Activated B cell treated with CpG ODN at 0.5 μM for 24 hours (primary cell): ENCODE measurements at regions not wholly inside any gene's neighbourhood (a gene's known extent, or its start where the extent isn't known, plus 50 kb on each side); places are given as distances from the start of the nearest gene placed in this dataset.

Experiments used
- ATAC-seq: fragments of 200-7000 bp; cut with Tn5 transposase; one replicate; pipeline ENCODE4 v1.10.0; 2021; ENCODE audit warnings: low read depth, mild to moderate bottlenecking, moderate library complexity
- CTCF ChIA-PET: fragments of 350-600 bp; sonication (Branson Sonifier 250); formaldehyde crosslinking; loops from one replicate; lab custom pipeline; 2021; ENCODE audit warnings: antibody characterized with exemption; lab: Charles Lee
- POLR2A ChIA-PET: fragments of 350-600 bp; sonication (Branson Sonifier 250); formaldehyde crosslinking; loops from one replicate; lab custom pipeline; 2021; ENCODE audit warnings: antibody characterized with exemption; lab: Charles Lee
- DNase-seq: peaks from one replicate; pipeline ENCODE4 v3.0.0; 2022
- H3K27ac Mint-ChIP-seq: one replicate; pipeline ENCODE4 v1.8.0; 2020; ENCODE audit warnings: mixed read lengths
- H3K27me3 Mint-ChIP-seq: one replicate; pipeline ENCODE4 v1.8.0; 2021; ENCODE audit warnings: mixed read lengths
- H3K36me3 Mint-ChIP-seq: one replicate; pipeline ENCODE4 v1.8.0; 2021; ENCODE audit warnings: low read depth, mixed read lengths
- H3K4me1 Mint-ChIP-seq: one replicate; pipeline ENCODE4 v1.8.0; 2021; ENCODE audit warnings: mixed read lengths
- H3K4me3 Mint-ChIP-seq: one replicate; pipeline ENCODE4 v1.8.0; 2020; ENCODE audit warnings: mild to moderate bottlenecking, mixed read lengths
- H3K9me3 Mint-ChIP-seq: one replicate; pipeline ENCODE4 v1.8.0; 2020; ENCODE audit warnings: mixed read lengths
- intact Hi-C: fragments of 100-400 bp; cut with micrococcal nuclease; formaldehyde crosslinking; loops from one replicate; pipeline ENCODE4 v1.15.1; 2024
- TF ChIP-seq, protein P1 (sequence below): fragments of 200-600 bp; IDR thresholded peaks from one replicate; pipeline ENCODE4 v1.8.0; 2022; ENCODE audit warnings: antibody characterized with exemption, mild to moderate bottlenecking

DNA sequence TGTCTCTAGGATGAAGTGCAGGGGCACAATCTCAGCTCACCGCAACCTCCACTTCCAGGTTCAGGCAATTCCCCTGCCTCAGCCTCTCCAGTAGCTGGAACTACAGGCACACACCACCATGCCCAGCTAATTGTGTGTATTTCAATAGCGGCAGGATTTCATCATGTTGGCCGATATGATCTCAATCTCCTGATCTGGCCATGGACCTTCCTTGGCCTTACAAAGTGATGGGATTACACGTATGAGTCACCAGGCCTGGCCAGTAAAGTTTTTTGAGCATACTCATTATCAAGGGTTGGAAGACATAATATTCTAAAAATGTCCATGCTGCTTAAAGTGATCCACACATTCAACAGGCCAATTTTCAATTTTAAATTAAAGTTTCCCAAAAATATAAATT is 914.4 kb upstream of the TSPY4 start:
- TF ChIP-seq, protein P1, sequence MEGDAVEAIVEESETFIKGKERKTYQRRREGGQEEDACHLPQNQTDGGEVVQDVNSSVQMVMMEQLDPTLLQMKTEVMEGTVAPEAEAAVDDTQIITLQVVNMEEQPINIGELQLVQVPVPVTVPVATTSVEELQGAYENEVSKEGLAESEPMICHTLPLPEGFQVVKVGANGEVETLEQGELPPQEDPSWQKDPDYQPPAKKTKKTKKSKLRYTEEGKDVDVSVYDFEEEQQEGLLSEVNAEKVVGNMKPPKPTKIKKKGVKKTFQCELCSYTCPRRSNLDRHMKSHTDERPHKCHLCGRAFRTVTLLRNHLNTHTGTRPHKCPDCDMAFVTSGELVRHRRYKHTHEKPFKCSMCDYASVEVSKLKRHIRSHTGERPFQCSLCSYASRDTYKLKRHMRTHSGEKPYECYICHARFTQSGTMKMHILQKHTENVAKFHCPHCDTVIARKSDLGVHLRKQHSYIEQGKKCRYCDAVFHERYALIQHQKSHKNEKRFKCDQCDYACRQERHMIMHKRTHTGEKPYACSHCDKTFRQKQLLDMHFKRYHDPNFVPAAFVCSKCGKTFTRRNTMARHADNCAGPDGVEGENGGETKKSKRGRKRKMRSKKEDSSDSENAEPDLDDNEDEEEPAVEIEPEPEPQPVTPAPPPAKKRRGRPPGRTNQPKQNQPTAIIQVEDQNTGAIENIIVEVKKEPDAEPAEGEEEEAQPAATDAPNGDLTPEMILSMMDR = no peak
- Mint-ChIP-seq H3K4me3 (no peak overlapping the region), H3K4me1 (no peaks in the 10 kb centered on the region), H3K9me3 (no peaks in the 10 kb centered on the region), H3K27me3 (no peaks in the 10 kb centered on the region), H3K36me3 (no peaks in the 10 kb centered on the region), H3K27ac (no peak overlapping the region)
- ChIA-PET POLR2A (no interaction called here), CTCF (no interaction called here)
- no peak for DNase-seq
- ATAC-seq = no peak
- intact Hi-C loops = loop anchor here (10.0 kb wide), 1 partner anchor 62 kb away; no protein-coding TSS in a partner anchor

DNA sequence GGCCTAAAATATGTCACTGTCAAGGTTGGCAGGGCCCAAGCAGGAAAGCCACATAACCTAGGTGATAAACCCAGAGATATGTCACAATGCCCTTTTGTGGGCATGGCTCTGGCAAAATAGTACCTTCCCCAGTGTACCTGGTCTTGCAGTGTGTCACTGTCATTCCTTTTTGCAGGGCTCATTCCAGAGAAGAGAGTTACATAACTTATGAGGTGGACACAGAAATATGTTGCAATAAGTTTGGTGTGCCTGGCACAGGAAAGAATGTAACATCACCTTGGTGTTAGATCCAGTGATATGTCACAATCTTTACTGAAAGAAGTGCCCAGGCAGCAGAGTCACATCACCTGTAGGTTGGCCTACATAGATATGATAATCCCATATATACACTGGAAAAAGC is 910.8 kb upstream of the TSPY4 start:
- Mint-ChIP-seq H3K27ac (no peak overlapping the region), H3K4me1 (no peaks in the 10 kb centered on the region), H3K27me3 (no peaks in the 10 kb centered on the region), H3K9me3 (no peaks in the 10 kb centered on the region), H3K36me3 (no peaks in the 10 kb centered on the region), H3K4me3 (no peak overlapping the region)
- CTCF ChIA-PET = no interaction called here
- TF ChIP-seq, protein P1 = no peak
- intact Hi-C loops = loop anchor here (10.0 kb wide), 1 partner anchor 58 kb away; no protein-coding TSS in a partner anchor
- POLR2A ChIA-PET = no interaction called here
- ATAC-seq (no peak), DNase-seq (no peak)

DNA sequence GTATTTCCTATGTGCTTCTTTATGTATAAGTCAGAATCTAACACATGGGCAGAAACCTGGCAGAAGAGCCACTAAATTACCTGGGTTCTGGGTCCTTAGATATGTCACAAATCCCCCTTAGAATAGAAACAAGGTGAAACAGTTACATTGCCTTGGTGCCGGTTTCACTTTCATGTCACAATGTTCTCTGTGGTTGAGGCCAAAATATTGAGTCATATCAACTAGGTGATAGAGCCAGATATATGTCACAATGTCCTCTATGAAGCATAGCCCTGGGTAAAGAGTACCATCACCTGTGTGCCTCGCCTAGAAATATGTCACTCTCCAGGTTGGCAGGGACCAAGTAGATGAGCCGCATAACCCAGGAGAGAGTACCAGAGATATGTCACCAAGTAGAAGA is 899.8 kb upstream of the TSPY4 start:
- intact Hi-C loops = no loop called here
- no peak for ATAC-seq
- no peak for DNase-seq
- no peaks in the 10 kb centered on the region for H3K36me3 Mint-ChIP-seq
- no peaks in the 10 kb centered on the region for H3K27me3 Mint-ChIP-seq
- ChIA-PET CTCF (no interaction called here), POLR2A (no interaction called here)
- no peaks in the 10 kb centered on the region for H3K9me3 Mint-ChIP-seq
- TF ChIP-seq, protein P1 = no peak
- H3K27ac Mint-ChIP-seq = no peak overlapping the region
- no peaks in the 10 kb centered on the region for H3K4me1 Mint-ChIP-seq
- no peak overlapping the region for H3K4me3 Mint-ChIP-seq

DNA sequence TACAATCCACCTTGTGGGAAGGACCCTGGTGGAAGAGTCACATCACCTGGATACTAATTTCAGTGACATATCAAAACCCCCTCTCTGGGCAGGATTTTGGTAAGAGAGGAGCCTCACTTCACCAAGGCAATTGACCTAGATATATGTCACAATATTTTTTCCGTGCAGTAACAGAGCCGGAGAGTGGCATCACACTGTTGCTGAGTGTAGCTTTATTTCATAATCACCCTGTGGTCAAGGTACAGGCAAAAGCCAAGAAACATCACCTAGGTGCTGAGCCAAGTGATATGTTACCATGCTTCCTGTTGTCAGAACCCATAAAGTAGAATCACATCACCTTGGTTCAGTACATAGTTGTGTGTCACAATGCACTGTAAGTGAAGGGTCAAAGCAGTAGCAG is 895.2 kb upstream of the TSPY4 start:
- DNase-seq = no peak

DNA sequence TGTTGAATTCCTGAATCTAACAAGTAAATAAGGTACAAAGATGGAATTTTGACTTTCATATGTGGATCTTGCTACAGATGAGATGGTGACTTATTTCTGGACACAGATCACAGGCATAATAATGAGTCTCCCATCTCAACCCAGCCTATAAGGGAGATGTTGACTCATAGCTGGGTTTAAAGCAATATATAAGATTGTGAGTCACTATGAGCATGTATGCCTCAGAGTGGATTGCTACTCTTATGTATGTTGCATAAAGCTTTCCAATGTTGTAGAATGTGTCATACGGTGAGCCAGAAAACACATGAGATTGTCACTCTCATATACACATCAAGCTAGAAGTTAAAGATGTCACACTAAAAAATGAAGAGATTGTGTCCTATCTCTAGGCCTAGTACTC is 884.3 kb upstream of the TSPY4 start:
- TF ChIP-seq, protein P1 = no peak
- ATAC-seq (no peak), DNase-seq (no peak)
- Mint-ChIP-seq H3K27me3 (peaks cover 6% of the 10 kb centered on the region), H3K36me3 (no peaks in the 10 kb centered on the region), H3K9me3 (no peaks in the 10 kb centered on the region), H3K27ac (no peak overlapping the region), H3K4me1 (no peaks in the 10 kb centered on the region), H3K4me3 (no peak overlapping the region)
- ChIA-PET CTCF (no interaction called here), POLR2A (no interaction called here)
- intact Hi-C loops = no loop called here

More for the DNA sequence above, 895.2 kb upstream of the TSPY4 start:
- Mint-ChIP-seq H3K36me3 (no peaks in the 10 kb centered on the region), H3K4me1 (no peaks in the 10 kb centered on the region), H3K27me3 (no peaks in the 10 kb centered on the region), H3K4me3 (no peak overlapping the region), H3K27ac (no peak overlapping the region), H3K9me3 (no peaks in the 10 kb centered on the region)
- TF ChIP-seq, protein P1 = no peak
- no peak for ATAC-seq
- CTCF ChIA-PET = no interaction called here
- POLR2A ChIA-PET = no interaction called here
- intact Hi-C loops = no loop called here
